Endothelial cell of umbilical vein (primary cell): ENCODE measurements at regions not wholly inside any gene's neighbourhood (a gene's known extent, or its start where the extent isn't known, plus 50 kb on each side); places are given as distances from the start of the nearest gene placed in this dataset.

Source experiments
- BruUV-seq: library from RNA; stranded (reverse); fragments of 400-500 nt; replicated peaks from 2 replicates; lab custom pipeline; 2021; lab: Mats Ljungman, UMichigan
- CTCF ChIA-PET: fragments of 300-600, 350-600 bp; sonication (Branson Sonifier 250); formaldehyde crosslinking; loops from one replicate; lab custom pipeline; 2021; ENCODE audit warnings: antibody characterized with exemption, inconsistent platforms; lab: Charles Lee
- POLR2A ChIA-PET: fragments of 300-600, 350-600 bp; sonication (Branson Sonifier 250); formaldehyde crosslinking; loops from one replicate; lab custom pipeline; 2021; ENCODE audit warnings: antibody characterized with exemption, inconsistent platforms; lab: Charles Lee
- DNase-seq: peaks from one replicate; pipeline ENCODE4 v3.0.0-alpha.2; 2011; ENCODE audit warnings: low read depth, low spot score
- FAIRE-seq: peaks from 2 replicates; lab custom pipeline; 2011; peaks lifted over from hg19 to GRCh38; lab: Jason Lieb, UNC
- H2AFZ ChIP-seq: 2 replicates; pipeline ENCODE4 v1.6.0; 2012; ENCODE audit warnings: low read depth, low read length, control low read depth, inconsistent platforms
- H3K27ac ChIP-seq: 2 replicates; pipeline ENCODE4 v1.5.1; 2011; ENCODE audit warnings: low read depth, mild to moderate bottlenecking, control low read depth, low read length, moderate library complexity; ENCODE audit not compliant: insufficient read depth
- H3K27me3 ChIP-seq, 2 experiments: 2 replicates each; pipeline versions ENCODE4 v1.6.0 to v1.6.1; 2011; ENCODE audit warnings: low read length in 2 of 2, mixed read lengths in 1 of 2; ENCODE audit not compliant: control insufficient read depth in 2 of 2, insufficient read depth in 2 of 2
- H3K36me3 ChIP-seq, 2 experiments: 2 replicates in 1 of 2; 3 replicates in 1 of 2; pipeline ENCODE4 v1.5.1; 2011; ENCODE audit warnings: low read length in 2 of 2, mild to moderate bottlenecking in 1 of 2, moderate library complexity in 1 of 2; ENCODE audit not compliant: control insufficient read depth in 2 of 2, insufficient read depth in 2 of 2; ENCODE audit errors: extremely low read depth in 1 of 2
- H3K4me1 ChIP-seq: 3 replicates; pipeline ENCODE4 v1.5.1; 2011; ENCODE audit warnings: mild to moderate bottlenecking, low read length; ENCODE audit not compliant: control insufficient read depth, insufficient read depth; ENCODE audit errors: extremely low read depth
- H3K4me2 ChIP-seq: 2 replicates; pipeline ENCODE4 v1.6.1; 2011; ENCODE audit warnings: low read length, control low read depth, mixed read lengths; ENCODE audit not compliant: insufficient read depth
- H3K4me3 ChIP-seq, 3 experiments: fragments of 200-600 bp in 1 of 3; sonication (generic), shearing (Covaris generic) in 1 of 3; replicated peaks in 1 of 3; 2 replicates each; pipeline ENCODE4 v1.5.1; 2011 to 2016; ENCODE audit warnings: control low read depth in 3 of 3, low read length in 3 of 3, mild to moderate bottlenecking in 2 of 3, inconsistent platforms in 1 of 3, low read depth in 1 of 3, moderate library complexity in 1 of 3; ENCODE audit not compliant: insufficient read depth in 1 of 3
- H3K79me2 ChIP-seq: 2 replicates; pipeline ENCODE4 v1.6.0; 2012; ENCODE audit warnings: low read length, inconsistent platforms; ENCODE audit not compliant: control insufficient read depth, insufficient read depth
- H3K9ac ChIP-seq: replicated peaks from 2 replicates; pipeline ENCODE3; 2011; ENCODE audit warnings: low read length, control low read depth; ENCODE audit not compliant: insufficient read depth; ENCODE audit errors: extremely low read depth
- H3K9me1 ChIP-seq: replicated peaks from 3 replicates; pipeline ENCODE4 v1.6.0; 2011; ENCODE audit warnings: mild to moderate bottlenecking, low read length; ENCODE audit not compliant: control insufficient read depth, insufficient read depth; ENCODE audit errors: extremely low read depth
- H3K9me3 ChIP-seq: replicated peaks from 2 replicates; pipeline ENCODE4 v1.5.1; 2012; ENCODE audit warnings: low read length, inconsistent platforms; ENCODE audit not compliant: control insufficient read depth, insufficient read depth
- H4K20me1 ChIP-seq: replicated peaks from 2 replicates; pipeline ENCODE3; 2011; ENCODE audit warnings: mild to moderate bottlenecking, low read length; ENCODE audit not compliant: control insufficient read depth, insufficient read depth; ENCODE audit errors: extremely low read depth
- CTCF ChIP-seq, 2 donors: IDR thresholded peaks; 1 replicate in 1 of 2; 2 replicates in 1 of 2; pipeline ENCODE4 v1.5.1; 2011; ENCODE audit warnings: low read length in 2 of 2, mild to moderate bottlenecking in 2 of 2, moderate library complexity in 2 of 2, control low read depth in 1 of 2, inconsistent platforms in 1 of 2, low read depth in 1 of 2; ENCODE audit not compliant: insufficient read depth in 1 of 2; ENCODE audit errors: extremely low read depth in 1 of 2
- GATA2 ChIP-seq: IDR thresholded peaks from 2 replicates; pipeline ENCODE4 v1.7.0; 2011; ENCODE audit warnings: low read depth, mild to moderate bottlenecking, moderate library complexity, mixed read lengths, low read length; ENCODE audit not compliant: insufficient read length, insufficient read depth
- POLR2A ChIP-seq: IDR thresholded peaks from 2 replicates; pipeline ENCODE4 v1.6.1; 2012; ENCODE audit warnings: low read depth, mild to moderate bottlenecking, control low read depth, low read length
- POLR2AphosphoS5 ChIP-seq: IDR thresholded peaks from 2 replicates; pipeline ENCODE4 v1.6.1; 2012; ENCODE audit warnings: low read depth, mild to moderate bottlenecking, control low read depth, low read length, moderate library complexity; ENCODE audit not compliant: insufficient read depth
- dilution Hi-C: fragments of 300-500 bp; cut with MboI; formaldehyde crosslinking; loops from one replicate; pipeline ENCODE4 v1.15.0; 2019; ENCODE audit warnings: low sequenced_read_pairs; ENCODE audit not compliant: extremely low pct_ligation_motif_present
- intact Hi-C: fragments of 100-400 bp; cut with micrococcal nuclease; formaldehyde crosslinking; loops from one replicate; pipeline ENCODE4 v1.10.0; 2022
- TF ChIP-seq, protein P1 (sequence below): IDR thresholded peaks from 2 replicates; pipeline ENCODE4 v1.6.1; 2011; ENCODE audit not compliant: insufficient read depth, insufficient read length

DNA sequence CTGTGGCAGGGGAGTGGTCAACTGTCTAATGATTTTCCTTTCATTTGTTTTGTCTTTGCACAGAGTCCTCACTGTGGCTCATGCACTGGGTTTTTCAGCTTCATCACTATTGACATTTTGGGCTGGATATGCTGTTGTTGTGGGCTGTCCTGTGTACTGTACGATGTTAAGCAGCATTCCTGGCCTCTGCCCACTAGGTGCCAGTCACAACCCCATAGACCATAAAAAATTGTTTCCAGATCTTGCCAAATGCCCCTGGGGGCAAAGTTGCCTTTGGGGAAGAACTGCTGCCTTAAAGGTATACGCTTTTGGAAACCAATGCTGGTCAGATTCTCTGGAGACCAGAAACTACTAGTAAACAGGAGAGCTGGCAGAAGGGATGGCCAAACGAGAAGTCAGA is 310.4 kb downstream of the SPRY2 start:
- DNase-seq: peak; percentile 14
- no peak overlapping the region for H3K4me2 ChIP-seq
- POLR2A ChIA-PET: no interaction called here

More for the DNA sequence above, 310.4 kb downstream of the SPRY2 start:
- H4K20me1 ChIP-seq: no peaks in the 10 kb centered on the region
- H2AFZ ChIP-seq: no peak overlapping the region
- peak; percentile 73 for FAIRE-seq
- CTCF ChIA-PET: interaction anchor here (0.6 to 1.3 kb wide), 4 partner anchors 10 to 987 kb away, joined by 3 to 5 read pairs (median 3); partner anchors contain the start of gene SPRY2
- intact Hi-C loops: loop anchor here (1.0 kb wide), 1 partner anchor 308 kb away; no protein-coding TSS in a partner anchor
- H3K79me2 ChIP-seq: no peaks in the 10 kb centered on the region
- BruUV-seq: no TSS peak
- H3K9me1 ChIP-seq: no peaks in the 10 kb centered on the region
- no peaks in the 10 kb centered on the region for H3K36me3 ChIP-seq
- H3K27ac ChIP-seq: no peak overlapping the region
- TF ChIP-seq POLR2AphosphoS5 (no peak), GATA2 (no peak), CTCF (IDR thresholded peaks at IDR 0.05; ENCODE audit: extremely low read depth in 1 of 2, insufficient read depth in 1 of 2, low read depth in 1 of 2, low read length in 2 of 2) (peak; percentile 38 to 40), POLR2A (no peak)
- TF ChIP-seq, protein P1, sequence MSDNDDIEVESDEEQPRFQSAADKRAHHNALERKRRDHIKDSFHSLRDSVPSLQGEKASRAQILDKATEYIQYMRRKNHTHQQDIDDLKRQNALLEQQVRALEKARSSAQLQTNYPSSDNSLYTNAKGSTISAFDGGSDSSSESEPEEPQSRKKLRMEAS: no peak
- H3K4me3 ChIP-seq: no peak overlapping the region
- H3K9me3 ChIP-seq: no peaks in the 10 kb centered on the region
- dilution Hi-C loops: loop anchor here (25.0 kb wide), 1 partner anchor 307 kb away; the partner anchor contains the start of gene SPRY2
- no peak overlapping the region for H3K9ac ChIP-seq
- no peaks in the 10 kb centered on the region for H3K4me1 ChIP-seq
- H3K27me3 ChIP-seq: no peaks in the 10 kb centered on the region
